GM18951 (cell line): ENCODE measurements at regions not wholly inside any gene's neighbourhood (a gene's known extent, or its start where the extent isn't known, plus 50 kb on each side); places are given as distances from the start of the nearest gene placed in this dataset.

Experiments
- POLR2A ChIP-seq: IDR thresholded peaks from 4 replicates; pipeline ENCODE4 v1.6.1; 2011; ENCODE audit warnings: mild to moderate bottlenecking; ENCODE audit not compliant: insufficient read length, insufficient read depth; ENCODE audit errors: extremely low read depth
- in situ Hi-C: fragments of 300-500 bp; cut with MboI; formaldehyde crosslinking; loops from one replicate; pipeline ENCODE4 v1.12.0; 2022; ENCODE audit warnings: low sequenced_read_pairs, mixed read lengths, inconsistent platforms; ENCODE audit not compliant: unreplicated experiment

DNA sequence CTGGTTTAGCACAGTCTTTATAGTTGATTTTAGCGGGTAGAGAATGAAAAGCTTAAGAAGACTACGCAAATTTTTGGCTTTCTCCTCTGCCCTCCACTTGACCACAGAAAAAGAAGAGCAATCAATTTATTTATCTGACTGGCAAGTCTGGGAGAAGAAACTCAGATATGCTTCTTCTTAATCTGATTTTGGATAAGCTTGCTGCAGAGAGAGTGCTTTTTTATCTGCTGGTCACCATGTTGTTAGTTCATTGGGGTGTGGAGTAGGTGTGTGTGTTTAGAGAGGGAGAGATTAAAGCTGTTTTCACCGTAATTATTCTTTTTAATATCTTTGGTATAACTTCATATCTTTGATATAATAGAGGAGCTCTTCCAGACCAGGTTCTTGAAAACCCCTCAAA lies 471.4 kb upstream of the SLC10A2 start:
- in situ Hi-C loops: no loop called here
- no peak for TF ChIP-seq POLR2A

DNA sequence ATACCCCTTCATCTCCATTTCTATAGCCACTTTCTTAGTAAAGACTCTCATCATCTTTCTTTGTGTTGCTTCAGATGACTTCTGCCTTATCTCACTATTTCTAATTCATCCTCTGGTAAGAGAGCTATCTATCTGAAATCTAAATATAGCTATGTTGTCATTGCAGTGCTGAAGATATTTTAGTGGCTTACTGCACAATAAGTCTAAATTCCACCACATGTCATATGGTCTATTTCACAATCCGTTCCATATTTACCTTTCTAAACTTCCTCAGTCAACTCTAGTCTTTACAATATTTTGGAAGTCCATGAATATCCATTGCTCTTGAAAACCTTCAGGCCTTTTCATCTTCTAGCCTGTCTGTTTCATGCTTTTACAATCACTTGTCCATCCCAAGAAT lies 465.1 kb upstream of the SLC10A2 start:
- in situ Hi-C loops: no loop called here

DNA sequence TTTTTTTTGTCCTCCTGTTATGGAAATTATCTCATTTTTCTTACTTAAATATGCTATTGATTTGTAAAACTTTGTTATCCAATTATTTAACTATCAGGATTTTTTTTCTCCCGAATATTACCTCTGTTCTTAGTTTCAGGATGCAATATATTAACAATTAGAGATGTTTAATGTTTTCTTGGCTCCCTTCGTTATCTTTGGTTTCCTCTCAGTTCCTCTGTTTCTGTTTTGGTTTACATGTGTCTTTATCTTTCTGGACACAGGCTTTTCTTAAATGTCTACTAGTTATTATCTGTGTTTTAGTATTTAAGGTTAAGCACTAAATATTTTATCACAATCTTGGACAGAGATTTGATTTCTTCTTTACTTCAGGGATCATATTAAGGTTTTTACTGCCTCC lies 462.2 kb upstream of the SLC10A2 start:
- in situ Hi-C loops: no loop called here
- TF ChIP-seq POLR2A: no peak

More for the DNA sequence above, 465.1 kb upstream of the SLC10A2 start:
- no peak for TF ChIP-seq POLR2A

DNA sequence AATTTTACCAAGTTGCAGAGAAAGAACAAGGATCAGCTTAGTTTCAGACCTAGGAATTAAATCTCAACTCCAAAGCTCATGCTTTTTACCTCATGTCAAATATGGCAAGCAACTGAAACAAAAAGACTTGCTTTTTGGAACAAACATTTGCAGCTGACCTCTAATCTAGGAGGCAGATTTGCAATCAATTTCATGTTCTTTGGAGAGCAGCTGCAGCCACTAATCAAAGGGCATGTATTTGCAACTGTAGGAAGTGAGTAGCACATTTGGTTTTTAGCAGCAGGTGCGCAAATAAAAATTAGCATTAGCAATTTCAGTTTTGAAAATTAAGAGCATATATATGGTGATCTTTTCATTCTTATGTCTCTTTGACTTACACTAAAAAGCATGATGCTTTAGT lies 459.3 kb upstream of the SLC10A2 start:
- in situ Hi-C loops: no loop called here
- TF ChIP-seq POLR2A: no peak

DNA sequence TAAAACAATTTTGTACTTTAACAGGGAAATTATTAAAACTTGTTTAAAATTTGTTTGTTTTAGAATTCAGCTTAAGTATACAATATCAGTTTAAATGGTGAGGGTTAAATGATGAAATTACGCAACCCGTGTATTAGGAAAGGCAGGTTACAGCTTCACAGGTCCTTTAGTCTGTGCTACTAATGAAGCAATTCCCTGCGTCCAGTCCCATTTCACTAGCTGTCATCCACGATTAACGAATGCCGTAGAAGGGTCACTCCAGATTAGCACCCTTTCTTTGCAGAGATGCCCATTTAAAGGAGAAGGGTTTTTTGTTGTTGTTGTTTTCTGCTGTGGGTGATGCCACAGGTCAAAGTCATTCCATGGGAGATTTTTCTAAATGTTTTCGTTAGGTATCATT lies 457.6 kb upstream of the SLC10A2 start:
- no peak for TF ChIP-seq POLR2A
- in situ Hi-C loops: no loop called here

DNA sequence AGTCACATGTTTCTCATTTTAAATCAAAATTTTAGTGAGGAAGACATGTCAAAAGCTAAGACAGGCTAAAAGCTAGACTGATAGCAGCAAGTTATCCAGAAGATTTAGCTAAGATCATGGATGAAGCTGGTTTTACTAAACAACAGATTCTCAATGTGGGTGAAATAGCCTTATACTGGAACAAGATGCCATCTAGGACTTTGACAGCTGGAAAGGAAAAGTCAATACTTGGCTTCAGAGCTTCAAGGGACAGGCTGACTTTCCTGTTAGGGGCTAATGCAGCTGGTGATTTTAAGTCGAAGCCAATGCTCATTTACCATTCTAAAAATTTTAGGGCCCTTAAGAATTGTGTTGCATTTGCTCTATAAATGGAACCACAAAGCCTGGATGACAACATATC lies 455.3 kb upstream of the SLC10A2 start:
- in situ Hi-C loops: no loop called here
- no peak for TF ChIP-seq POLR2A

DNA sequence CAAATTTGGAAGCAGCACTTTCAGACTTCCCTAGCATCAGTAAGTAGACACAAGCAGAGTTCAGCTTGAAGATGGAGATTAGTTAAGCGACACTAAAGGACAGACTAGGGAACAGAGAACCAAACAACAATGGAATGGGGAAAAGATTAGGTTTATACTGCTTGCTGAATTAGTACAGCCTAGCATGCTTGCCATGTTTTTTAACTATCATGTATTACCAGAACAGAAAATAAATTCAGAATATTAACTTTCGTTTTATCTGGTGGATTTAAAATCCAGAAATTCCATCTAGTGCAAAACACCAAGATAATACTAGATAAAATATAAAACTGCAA lies 451.5 kb upstream of the SLC10A2 start:
- in situ Hi-C loops: no loop called here
- no peak for TF ChIP-seq POLR2A

DNA sequence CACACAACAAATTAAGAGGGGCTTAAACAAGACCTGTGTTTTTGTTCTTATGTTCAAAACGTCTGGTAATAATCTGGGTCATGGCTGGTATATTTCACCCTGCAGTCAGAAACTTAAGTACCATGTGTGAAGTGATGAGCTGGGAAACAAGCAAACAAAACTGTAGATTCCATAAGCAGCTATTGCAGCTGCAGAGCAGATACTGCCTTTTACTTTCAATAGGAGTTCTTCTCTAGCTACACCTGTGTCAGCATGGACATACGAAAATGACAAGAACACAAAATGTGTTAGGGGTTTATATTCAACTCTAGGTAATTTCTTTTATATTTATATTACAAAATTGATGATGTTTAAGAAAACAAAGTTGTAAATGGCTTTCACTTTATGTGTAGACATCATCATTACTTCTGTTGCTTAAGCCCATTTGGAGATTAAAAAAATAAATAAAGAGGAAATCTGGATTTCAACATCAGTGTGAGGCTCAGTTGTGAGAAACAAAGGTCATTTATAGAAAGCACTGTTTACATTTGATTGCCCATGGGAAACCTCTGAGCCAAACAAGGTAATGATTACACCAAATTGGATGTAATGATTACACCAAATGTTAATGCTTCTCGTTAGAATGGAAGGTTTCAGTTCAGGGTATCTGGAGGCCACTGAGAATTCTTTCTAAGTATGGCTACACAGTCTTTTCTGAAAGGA lies 451.0 kb upstream of the SLC10A2 start:
- in situ Hi-C loops: no loop called here
- no peak for TF ChIP-seq POLR2A

DNA sequence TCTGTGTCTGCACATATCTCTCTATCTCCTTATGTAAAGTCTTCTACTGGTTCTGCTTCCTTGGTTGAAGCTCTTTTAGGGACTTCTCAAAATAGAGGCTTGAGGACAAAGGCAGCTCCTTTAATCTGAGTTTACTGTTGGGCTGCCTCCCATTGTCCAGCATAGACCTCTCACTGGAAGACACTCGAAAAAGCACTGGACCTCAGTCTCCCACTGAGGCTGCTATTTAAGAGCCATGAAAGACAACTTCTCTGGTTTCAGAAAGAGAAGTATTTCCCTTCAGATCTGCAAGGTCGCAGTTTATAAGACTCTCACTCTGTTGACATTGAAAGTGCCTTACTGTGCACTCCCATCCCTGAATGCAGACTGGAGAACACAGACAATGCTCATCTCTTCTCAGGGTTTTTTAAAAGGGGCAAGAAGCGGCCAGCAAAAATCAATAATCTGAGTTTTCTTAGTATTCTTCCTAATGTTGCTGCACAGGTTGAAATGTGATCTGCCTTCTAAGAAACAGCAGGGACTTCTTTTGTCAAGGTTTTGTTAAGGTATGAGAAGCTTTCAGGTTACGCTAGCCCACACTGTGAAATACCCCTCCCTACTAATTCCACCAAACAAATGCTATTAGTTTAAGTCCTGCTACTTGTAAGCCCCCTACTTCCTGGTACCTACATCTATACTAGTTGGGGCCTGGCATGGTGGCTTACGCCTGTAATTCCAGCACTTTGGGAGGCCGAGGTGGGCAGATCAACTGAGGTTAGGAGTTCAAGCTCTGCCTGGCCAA lies 450.0 kb upstream of the SLC10A2 start:
- TF ChIP-seq POLR2A: no peak
- in situ Hi-C loops: no loop called here

DNA sequence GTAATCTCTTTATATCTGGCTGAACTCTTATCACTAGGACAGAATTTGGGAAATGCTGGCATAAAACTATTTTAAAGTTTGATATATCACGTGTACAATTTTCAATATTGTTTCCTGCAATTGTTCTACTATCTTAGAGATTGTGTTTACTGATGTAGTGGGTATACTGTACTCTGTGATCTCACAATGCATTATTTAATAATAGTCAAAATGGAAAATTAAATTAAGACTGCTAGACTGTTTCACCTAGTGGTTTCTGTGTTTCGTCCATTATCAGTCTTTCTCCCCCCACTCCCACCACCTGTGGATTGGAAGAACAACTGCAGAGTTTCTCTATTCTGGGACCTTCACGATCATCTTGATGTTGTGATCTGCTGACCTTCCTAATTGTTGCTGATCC lies 449.2 kb upstream of the SLC10A2 start:
- in situ Hi-C loops: no loop called here
- no peak for TF ChIP-seq POLR2A

DNA sequence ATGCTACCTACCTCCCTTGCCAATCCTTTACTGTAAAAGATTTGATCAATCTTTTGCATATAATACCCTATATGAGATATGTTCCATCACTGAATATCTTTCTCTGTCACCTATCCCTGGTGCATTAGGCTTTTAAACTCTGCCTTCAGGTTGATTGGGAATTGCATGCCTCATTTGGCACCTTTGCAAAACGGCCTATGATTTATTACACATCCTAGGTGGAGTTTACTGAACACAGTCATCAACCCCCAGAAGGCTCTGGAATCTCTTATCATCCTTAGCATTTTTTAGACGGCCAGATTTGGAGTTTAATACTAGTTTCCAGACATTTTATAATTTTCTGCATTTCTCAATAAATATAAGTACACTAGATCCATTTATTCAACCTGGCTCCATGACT lies 448.4 kb upstream of the SLC10A2 start:
- TF ChIP-seq POLR2A: no peak
- in situ Hi-C loops: no loop called here

DNA sequence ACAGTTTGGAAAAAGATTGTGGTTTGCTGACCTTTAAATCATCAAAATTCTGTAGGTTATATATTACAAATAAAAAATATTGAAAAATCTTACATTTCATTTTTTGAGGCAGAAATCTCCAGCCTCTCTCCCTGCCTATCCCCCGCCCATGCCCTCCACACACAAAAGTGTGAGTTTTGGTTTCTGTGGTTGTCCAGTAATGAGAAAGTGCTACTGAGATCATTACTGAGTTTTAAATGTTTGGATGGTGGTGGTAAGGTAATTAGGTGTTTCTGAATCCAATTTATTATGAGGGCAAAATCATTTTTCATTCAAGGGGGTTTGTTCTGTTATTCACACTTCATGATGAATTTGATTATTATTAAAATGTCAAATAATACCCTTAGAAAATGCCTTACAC lies 448.0 kb upstream of the SLC10A2 start:
- no peak for TF ChIP-seq POLR2A
- in situ Hi-C loops: no loop called here

DNA sequence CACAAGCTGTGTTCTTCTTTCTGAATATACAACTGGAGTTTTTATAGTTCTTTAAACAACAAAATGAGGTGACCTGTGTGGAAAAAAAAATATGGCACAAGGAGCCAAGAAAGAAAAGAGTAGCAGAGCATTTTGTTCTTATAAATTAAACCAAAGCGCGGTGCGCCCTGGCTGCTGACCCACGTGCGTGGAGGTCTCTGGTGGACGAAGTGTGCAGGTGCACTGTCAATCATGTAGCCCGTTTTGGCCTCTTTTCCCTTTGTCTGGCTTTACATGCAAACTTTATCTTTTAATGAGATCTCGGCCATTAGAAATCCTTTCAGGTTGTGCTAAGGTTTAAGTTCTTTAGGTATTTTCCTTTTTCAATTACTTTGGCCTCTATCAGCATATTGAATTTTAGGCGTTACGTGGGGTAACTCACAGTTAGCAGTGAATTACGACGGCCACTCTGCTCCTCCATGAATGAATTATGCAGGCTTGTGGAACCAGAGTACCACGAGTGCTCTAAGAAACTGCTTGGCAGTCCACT lies 443.9 kb upstream of the SLC10A2 start:
- no peak for TF ChIP-seq POLR2A
- in situ Hi-C loops: no loop called here

DNA sequence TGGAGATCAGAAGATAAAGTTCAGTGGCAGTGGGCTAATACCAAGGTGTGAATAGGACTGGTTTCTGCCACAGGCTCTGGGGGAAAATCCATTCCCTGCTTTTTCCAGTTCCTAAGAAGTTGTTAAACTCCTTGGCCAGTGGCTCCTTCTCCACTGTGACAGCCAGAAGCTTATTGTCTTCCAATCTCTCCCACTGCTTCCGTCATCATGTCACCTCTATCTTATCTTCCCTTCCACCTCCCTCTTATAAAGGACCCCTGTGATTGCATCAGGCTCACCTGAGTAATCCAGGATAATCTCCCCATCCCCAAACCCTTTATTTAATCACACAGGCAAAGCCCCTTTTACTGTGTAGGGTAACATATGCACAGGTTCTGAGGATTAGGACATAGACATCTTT lies 431.2 kb upstream of the SLC10A2 start:
- TF ChIP-seq POLR2A: no peak
- in situ Hi-C loops: no loop called here

DNA sequence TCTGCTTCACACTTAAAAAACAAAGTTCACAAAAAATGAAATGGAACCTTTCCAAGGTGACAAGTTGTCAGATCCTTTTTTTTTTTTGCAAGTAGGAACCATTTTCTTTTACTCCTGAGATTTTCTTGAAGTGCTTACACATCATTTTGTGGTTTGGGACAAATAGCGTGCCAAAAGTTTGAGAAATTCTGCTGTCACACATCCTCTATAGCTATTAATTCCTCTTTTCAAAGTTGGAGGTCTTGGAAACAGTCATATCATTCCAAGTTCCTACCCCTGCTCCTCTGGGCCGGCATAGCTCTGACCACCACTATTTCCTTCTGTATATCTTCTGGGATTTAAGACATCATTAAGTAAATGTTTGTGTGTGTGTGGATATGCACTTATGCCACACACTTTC lies 421.6 kb upstream of the SLC10A2 start:
- no peak for TF ChIP-seq POLR2A
- in situ Hi-C loops: no loop called here

DNA sequence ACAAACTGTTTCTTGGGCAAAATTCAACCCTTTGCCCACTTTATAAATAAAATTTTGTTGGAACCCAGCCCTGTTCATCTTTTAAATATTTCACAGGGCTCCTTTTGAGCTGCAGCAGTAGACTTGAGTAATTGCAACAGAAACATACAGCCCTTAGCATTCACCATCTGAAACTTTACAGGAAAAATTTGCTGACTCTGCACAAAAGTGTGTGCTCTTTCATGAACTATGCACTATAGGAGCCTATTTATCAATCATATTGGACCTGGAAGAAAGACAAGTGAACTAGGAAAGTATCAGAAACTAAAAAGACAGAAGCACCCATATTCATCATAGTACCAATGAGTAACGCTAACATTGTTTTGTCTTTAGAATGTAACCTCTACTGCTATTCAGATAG lies 406.9 kb upstream of the SLC10A2 start:
- no peak for TF ChIP-seq POLR2A

More for the DNA sequence above, 406.9 kb upstream of the SLC10A2 start:
- in situ Hi-C loops: no loop called here
